B cell (primary cell): ENCODE measurements at regions not wholly inside any gene's neighbourhood (a gene's known extent, or its start where the extent isn't known, plus 50 kb on each side); places are given as distances from the start of the nearest gene placed in this dataset.

Source experiments
- ATAC-seq: fragments of 200-7000 bp; cut with Tn5 transposase; one replicate; pipeline ENCODE4 v1.10.0; 2021; ENCODE audit warnings: low read depth, mild to moderate bottlenecking, moderate number of reproducible peaks, moderate library complexity
- CTCF ChIA-PET: fragments of 350-600 bp; sonication (Branson Sonifier 250); formaldehyde crosslinking; loops from one replicate; lab custom pipeline; 2021; ENCODE audit warnings: antibody characterized with exemption, inconsistent platforms; lab: Charles Lee
- POLR2A ChIA-PET: fragments of 350-600 bp; sonication (Branson Sonifier 250); formaldehyde crosslinking; loops from one replicate; lab custom pipeline; 2021; ENCODE audit warnings: antibody characterized with exemption; lab: Charles Lee
- DNase-seq: peaks from one replicate; pipeline ENCODE4 v3.0.0; 2013
- H2AFZ ChIP-seq: 2 replicates; pipeline ENCODE4 v1.6.1; 2012; ENCODE audit warnings: mild to moderate bottlenecking, low read depth, low read length; ENCODE audit not compliant: insufficient read depth, poor library complexity, severe bottlenecking
- H3K27ac ChIP-seq, 2 donors: 1 replicate in 1 of 2; 2 replicates in 1 of 2; pipeline ENCODE4 v1.5.1; 2012 to 2013; ENCODE audit warnings: low read length in 2 of 2, mild to moderate bottlenecking in 2 of 2, moderate library complexity in 1 of 2
- H3K27me3 ChIP-seq, 4 experiments: fragments of 200-600 bp in 1 of 4; sonication (generic) in 1 of 4; replicated peaks in 1 of 4; 1 replicate in 2 of 4; 2 replicates in 2 of 4; pipeline versions ENCODE4 v1.6.1 to v1.7.0; 2013 to 2016; ENCODE audit warnings: low read length in 3 of 4, mild to moderate bottlenecking in 2 of 4, mixed read lengths in 1 of 4, moderate library complexity in 1 of 4; ENCODE audit not compliant: insufficient read depth in 4 of 4, control insufficient read depth in 3 of 4; ENCODE audit errors: control extremely low read depth in 1 of 4
- H3K36me3 ChIP-seq, 2 experiments: replicated peaks in 1 of 2; 1 replicate in 1 of 2; 2 replicates in 1 of 2; pipeline versions ENCODE4 v1.6.1 to v1.7.1; 2013; ENCODE audit warnings: low read length in 1 of 2; ENCODE audit not compliant: insufficient read depth in 2 of 2, control insufficient read depth in 1 of 2; ENCODE audit errors: control extremely low read depth in 1 of 2, extremely low read depth in 1 of 2
- H3K4me1 ChIP-seq, 2 donors: fragments of 200-600 bp in 1 of 2; sonication (generic) in 1 of 2; 1 replicate in 1 of 2; 2 replicates in 1 of 2; pipeline versions ENCODE4 v1.5.1 to v1.6.1; 2013 to 2017; ENCODE audit warnings: low read length in 2 of 2; ENCODE audit not compliant: control insufficient read depth in 2 of 2, insufficient read depth in 2 of 2
- H3K4me2 ChIP-seq: replicated peaks from 2 replicates; pipeline ENCODE3; 2012; ENCODE audit warnings: mild to moderate bottlenecking, low read depth, low read length; ENCODE audit not compliant: poor library complexity, severe bottlenecking
- H3K4me3 ChIP-seq, 5 experiments: fragments of 200-600 bp in 1 of 5; sonication (generic) in 1 of 5; 1 replicate in 3 of 5; 2 replicates in 2 of 5; pipeline versions ENCODE4 v1.5.1 to v1.7.0; 2011 to 2016; ENCODE audit warnings: low read length in 4 of 5, mild to moderate bottlenecking in 4 of 5, low read depth in 2 of 5, control low read depth in 1 of 5, moderate library complexity in 1 of 5; ENCODE audit not compliant: insufficient read depth in 1 of 5; ENCODE audit errors: control extremely low read depth in 1 of 5, extremely low read depth in 1 of 5
- H3K79me2 ChIP-seq: fragments of 200-600 bp; sonication (generic); one replicate; pipeline ENCODE4 v1.6.0; 2016; ENCODE audit warnings: low read length; ENCODE audit not compliant: control insufficient read depth, insufficient read depth
- H3K9ac ChIP-seq: fragments of 200-600 bp; sonication (generic); 2 replicates; pipeline ENCODE4 v1.6.1; 2017; ENCODE audit warnings: mild to moderate bottlenecking, low read length, moderate library complexity
- H3K9me3 ChIP-seq, 3 donors: one replicate each; pipeline versions ENCODE4 v1.6.1 to v1.7.1; 2013; ENCODE audit warnings: low read length in 2 of 3; ENCODE audit not compliant: control insufficient read depth in 2 of 3, insufficient read depth in 1 of 3; ENCODE audit errors: control extremely low read depth in 1 of 3
- H4K20me1 ChIP-seq: 2 replicates; pipeline ENCODE4 v1.6.0; 2012; ENCODE audit warnings: mild to moderate bottlenecking, low read length; ENCODE audit not compliant: insufficient read depth, control insufficient read depth, poor library complexity, severe bottlenecking
- H3K27ac Mint-ChIP-seq: one replicate; pipeline ENCODE4 v1.8.0; 2021; ENCODE audit warnings: mixed read lengths
- H3K27me3 Mint-ChIP-seq: one replicate; pipeline ENCODE4 v1.8.0; 2021; ENCODE audit warnings: mixed read lengths
- H3K4me1 Mint-ChIP-seq: one replicate; pipeline ENCODE4 v1.8.0; 2021; ENCODE audit warnings: mixed read lengths
- H3K4me3 Mint-ChIP-seq: one replicate; pipeline ENCODE4 v1.8.0; 2021; ENCODE audit warnings: mixed read lengths
- H3K9me3 Mint-ChIP-seq: one replicate; pipeline ENCODE4 v1.8.0; 2022; ENCODE audit warnings: mixed read lengths; ENCODE audit not compliant: insufficient read depth
- CTCF ChIP-seq: fragments of 200-600 bp; IDR thresholded peaks from one replicate; pipeline ENCODE4 v1.8.0; 2022; ENCODE audit warnings: antibody characterized with exemption, mild to moderate bottlenecking
- EZH2 ChIP-seq: IDR thresholded peaks from 2 replicates; pipeline ENCODE4 v1.6.1; 2012; ENCODE audit warnings: borderline replicate concordance, low read depth, mild to moderate bottlenecking, moderate library complexity, low read length; ENCODE audit not compliant: insufficient read depth, poor library complexity, severe bottlenecking
- WGBS: methylation state at CpG from one replicate; pipeline ENCODE4 v1.1.5; 2013; ENCODE audit warnings: missing lambda C conversion rate; ENCODE audit not compliant: insufficient coverage; 5-methylcytosine and 5-hydroxymethylcytosine counted together
- intact Hi-C: fragments of 100-400 bp; cut with micrococcal nuclease; formaldehyde crosslinking; loops from one replicate; pipeline ENCODE4 v1.10.0; 2022

DNA sequence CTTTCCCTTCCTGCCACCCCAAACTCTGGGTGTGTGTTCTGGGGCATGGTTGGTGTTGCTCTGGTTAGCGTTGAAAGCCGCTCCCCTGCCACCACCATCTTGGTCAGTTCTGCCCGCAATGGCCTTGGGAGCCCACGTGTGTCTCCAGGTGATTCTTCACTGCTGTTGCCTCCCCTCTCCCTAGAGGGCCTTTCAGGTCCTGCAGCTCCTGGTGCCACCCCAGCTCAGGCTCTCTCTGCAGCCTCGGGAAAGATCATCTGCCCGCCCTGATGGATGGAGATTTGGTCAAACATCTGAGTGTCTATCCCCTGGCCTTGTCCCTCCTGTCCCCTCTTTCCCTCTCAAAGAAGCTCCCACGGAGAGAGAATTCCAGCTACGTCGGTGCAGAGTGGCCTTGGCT lies 241.3 kb downstream of the RBFOX3 start:
- DNase-seq (no peak), ATAC-seq (no peak)
- Histone ChIP-seq H3K4me2 (no peak overlapping the region), H3K27ac (no peak overlapping the region), H3K4me1 (no peaks in the 10 kb centered on the region), H3K79me2 (no peaks in the 10 kb centered on the region), H3K4me3 (no peak overlapping the region), H4K20me1 (no peaks in the 10 kb centered on the region), H3K9me3 (no peaks in the 10 kb centered on the region), H2AFZ (no peak overlapping the region), H3K9ac (no peak overlapping the region), H3K36me3 (no peaks in the 10 kb centered on the region), H3K27me3 (peaks cover 0 to 7% (median 2%) of the 10 kb centered on the region in 4 experiments)
- POLR2A ChIA-PET = no interaction called here
- Mint-ChIP-seq H3K27me3 (peaks cover 30% of the 10 kb centered on the region), H3K4me1 (peaks cover 10% of the 10 kb centered on the region), H3K9me3 (no peaks in the 10 kb centered on the region), H3K27ac (no peak overlapping the region), H3K4me3 (no peak overlapping the region)
- TF ChIP-seq CTCF (no peak), EZH2 (no peak)
- CTCF ChIA-PET = no interaction called here
- intact Hi-C loops = no loop called here
- 87% methylated on average over 9 of the region's 9 CpGs for WGBS

GRCh38 chr17:79369001-79369400 lies 241.8 kb downstream of the RBFOX3 start:
- Histone ChIP-seq H3K9ac (no peak overlapping the region), H3K9me3 (no peaks in the 10 kb centered on the region), H3K27me3 (peaks cover 0 to 7% (median 2%) of the 10 kb centered on the region in 4 experiments), H3K4me2 (no peak overlapping the region), H2AFZ (no peak overlapping the region), H3K36me3 (no peaks in the 10 kb centered on the region), H3K79me2 (no peaks in the 10 kb centered on the region), H3K4me1 (no peaks in the 10 kb centered on the region), H3K4me3 (no peak overlapping the region), H3K27ac (no peak overlapping the region), H4K20me1 (no peaks in the 10 kb centered on the region)
- Mint-ChIP-seq H3K4me3 (no peak overlapping the region), H3K4me1 (peaks cover 10% of the 10 kb centered on the region), H3K27me3 (peaks cover 34% of the 10 kb centered on the region), H3K27ac (no peak overlapping the region), H3K9me3 (no peaks in the 10 kb centered on the region)
- POLR2A ChIA-PET = no interaction called here
- ATAC-seq (no peak), DNase-seq (no peak)
- WGBS = 84% methylated on average over 14 of the region's 14 CpGs
- intact Hi-C loops = no loop called here
- TF ChIP-seq CTCF = no peak
- TF ChIP-seq EZH2 = no peak
- CTCF ChIA-PET = no interaction called here
